ENCODE measurements at regions not wholly inside any gene's neighbourhood (a gene's known extent, or its start where the extent isn't known, plus 50 kb on each side); places are given as distances from the start of the nearest gene placed in this dataset.

- Histone ChIP-seq H3K36me3 (no peaks in the 10 kb centered on the region), H3K9me3 (peaks cover 0 to 5% of the 10 kb centered on the region in 2 donors), H3K4me1 (no peaks in the 10 kb centered on the region), H3K4me3 (no peak overlapping the region), H3K27ac (no peak overlapping the region), H3K27me3 (no peaks in the 10 kb centered on the region)
- no peak for TF ChIP-seq CTCF (IDR thresholded peaks at IDR 0.05)
- intact Hi-C loops (cut with DNase I): no loop called here
- DNase-seq: no peak
- no peak for ATAC-seq
These were observed 513.0 kb upstream of the NAALADL2 start for GRCh38 chr3:174346141-174346540.

- H3K4me3 ChIP-seq: no peak overlapping the region
- no peaks in the 10 kb centered on the region for H3K4me1 ChIP-seq
- DNase-seq (no peak), ATAC-seq (no peak)
- H3K36me3 ChIP-seq: no peaks in the 10 kb centered on the region
- intact Hi-C loops (cut with DNase I): no loop called here
- peaks cover 0 to 9% of the 10 kb centered on the region in 2 donors for H3K9me3 ChIP-seq
- no peak for TF ChIP-seq CTCF (IDR thresholded peaks at IDR 0.05)
- no peak overlapping the region for H3K27ac ChIP-seq
- no peaks in the 10 kb centered on the region for H3K27me3 ChIP-seq
These were observed 512.6 kb upstream of the NAALADL2 start for GRCh38 chr3:174346571-174346970.

- no peak overlapping the region for H3K27ac ChIP-seq
- H3K27me3 ChIP-seq: no peaks in the 10 kb centered on the region
- ATAC-seq (no peak), DNase-seq (no peak)
- intact Hi-C loops (cut with DNase I): no loop called here
- TF ChIP-seq CTCF (IDR thresholded peaks at IDR 0.05): no peak
- H3K4me1 ChIP-seq: no peaks in the 10 kb centered on the region
- H3K4me3 ChIP-seq: no peak overlapping the region
- H3K36me3 ChIP-seq: no peaks in the 10 kb centered on the region
- peaks cover 0 to 11% of the 10 kb centered on the region in 2 donors for H3K9me3 ChIP-seq
These were observed 511.5 kb upstream of the NAALADL2 start for GRCh38 chr3:174347474-174348138.

GRCh38 chr3:174352227-174352626 lies 506.9 kb upstream of the NAALADL2 start:
- no peaks in the 10 kb centered on the region for H3K27me3 ChIP-seq
- DNase-seq: no peak
- no peak overlapping the region for H3K27ac ChIP-seq
- intact Hi-C loops (cut with DNase I): no loop called here
- H3K4me1 ChIP-seq: no peaks in the 10 kb centered on the region
- peaks cover 0 to 11% of the 10 kb centered on the region in 2 donors for H3K9me3 ChIP-seq
- ATAC-seq: no peak
- H3K36me3 ChIP-seq: no peaks in the 10 kb centered on the region
- H3K4me3 ChIP-seq: no peak overlapping the region
- no peak for TF ChIP-seq CTCF (IDR thresholded peaks at IDR 0.05)

GRCh38 chr3:174355505-174355904 lies 503.6 kb upstream of the NAALADL2 start:
- Histone ChIP-seq H3K36me3 (no peaks in the 10 kb centered on the region), H3K4me1 (no peaks in the 10 kb centered on the region), H3K4me3 (no peak overlapping the region), H3K9me3 (peaks cover 0 to 6% of the 10 kb centered on the region in 2 donors), H3K27ac (no peak overlapping the region), H3K27me3 (no peaks in the 10 kb centered on the region)
- intact Hi-C loops (cut with DNase I): no loop called here
- no peak for TF ChIP-seq CTCF (IDR thresholded peaks at IDR 0.05)
- DNase-seq (no peak), ATAC-seq (peak; percentile 49)

All from left lung (tissue), 4 donors.